Inflammatory macrophage treated with lipopolysaccharide for 4 hours (primary cell): ENCODE measurements at regions not wholly inside any gene's neighbourhood (a gene's known extent, or its start where the extent isn't known, plus 50 kb on each side); places are given as distances from the start of the nearest gene placed in this dataset.
"Not testable (repeated sequence)": the region's sequence is repeated elsewhere in the genome, so short reads cannot be mapped to it uniquely, and the experiment has no call there.

ENCODE experiments used
- DNase-seq: peaks from one replicate; pipeline ENCODE4 v3.0.0-alpha.2; 2020

DNA sequence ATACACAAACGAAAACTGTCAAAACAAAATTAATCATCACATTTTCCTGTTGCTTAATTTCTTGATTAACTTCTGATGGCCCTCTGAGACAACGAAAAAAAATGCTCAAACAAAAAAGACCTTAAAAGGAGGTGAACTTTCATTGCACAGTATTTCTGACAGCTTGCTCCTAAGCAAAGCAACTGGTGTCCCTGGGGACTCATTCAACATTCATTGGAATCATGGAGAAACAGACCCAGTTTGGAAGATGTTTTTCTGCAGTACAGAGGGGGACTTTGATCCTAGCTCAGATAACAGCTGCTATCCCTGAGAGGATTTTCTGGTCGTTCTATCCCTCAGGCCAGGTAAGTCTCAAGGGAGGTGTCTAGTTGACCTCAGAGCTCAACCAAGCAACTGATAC is 378.7 kb upstream of the ATP11B start:
- no peak for DNase-seq

DNA sequence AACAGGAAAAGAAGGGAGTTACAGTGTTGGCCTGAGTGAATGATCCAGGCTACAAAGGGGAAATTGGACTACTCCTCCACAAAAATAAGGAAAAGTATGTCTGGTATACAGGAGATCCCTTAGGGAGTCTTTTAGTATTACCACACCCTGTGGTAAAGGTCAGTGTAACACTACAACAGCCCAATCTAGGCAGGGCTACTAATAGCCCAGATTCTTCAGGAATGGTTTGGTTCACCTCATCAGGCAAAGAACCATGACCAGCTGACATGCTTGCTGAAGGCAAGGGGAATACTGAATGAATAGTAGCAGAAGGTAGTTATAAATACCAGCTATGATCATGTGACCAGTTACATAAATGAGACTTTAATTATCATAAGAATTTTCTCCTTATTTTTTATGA is 372.6 kb upstream of the ATP11B start:
- DNase-seq, result no peak

DNA sequence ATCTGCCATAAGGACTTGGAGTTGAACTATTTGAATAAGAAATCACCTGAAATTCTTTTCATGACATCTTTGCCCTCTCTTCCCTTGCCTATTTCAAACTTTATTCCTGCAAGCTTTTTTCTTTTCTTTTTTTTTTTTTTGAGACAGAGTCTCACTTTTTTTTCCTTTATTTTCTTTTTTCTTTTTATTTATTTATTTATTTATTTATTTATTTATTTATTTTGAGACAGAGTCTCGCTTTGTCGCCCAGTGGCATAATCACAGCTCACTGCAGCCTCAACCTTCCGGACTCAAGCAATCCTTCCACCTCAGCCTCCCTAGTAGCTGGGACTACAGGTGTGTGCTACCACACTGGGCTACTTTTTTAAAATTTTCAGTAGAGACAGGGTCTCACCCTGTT is 369.3 kb upstream of the ATP11B start:
- DNase-seq, result no peak

- DNase-seq, result not testable (repeated sequence)
These were observed 367.2 kb upstream of the ATP11B start for GRCh38 chr3:182425926-182426718.

DNA sequence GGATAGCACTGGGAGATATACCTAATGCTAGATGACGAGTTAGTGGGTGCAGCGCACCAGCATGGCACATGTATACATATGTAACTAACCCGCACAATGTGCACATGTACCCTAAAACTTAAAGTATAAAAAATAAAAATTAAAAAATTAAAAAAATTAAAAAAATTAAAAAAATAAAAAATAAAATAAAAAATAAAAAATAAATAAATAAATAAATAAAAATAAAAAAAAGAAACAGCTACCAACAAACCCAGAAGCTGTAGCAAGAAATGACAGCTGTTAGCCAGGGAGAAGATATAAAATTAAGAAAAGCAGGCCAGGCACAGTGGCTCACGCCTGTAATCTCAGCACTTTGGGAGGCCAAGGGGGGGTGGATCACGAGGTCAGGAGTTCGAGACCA is 361.3 kb upstream of the ATP11B start:
- not testable (repeated sequence) for DNase-seq

GRCh38 chr3:182435860-182436259 is 357.4 kb upstream of the ATP11B start:
- no peak for DNase-seq

- no peak for DNase-seq
These were observed 356.8 kb upstream of the ATP11B start for GRCh38 chr3:182436547-182436946.

DNA sequence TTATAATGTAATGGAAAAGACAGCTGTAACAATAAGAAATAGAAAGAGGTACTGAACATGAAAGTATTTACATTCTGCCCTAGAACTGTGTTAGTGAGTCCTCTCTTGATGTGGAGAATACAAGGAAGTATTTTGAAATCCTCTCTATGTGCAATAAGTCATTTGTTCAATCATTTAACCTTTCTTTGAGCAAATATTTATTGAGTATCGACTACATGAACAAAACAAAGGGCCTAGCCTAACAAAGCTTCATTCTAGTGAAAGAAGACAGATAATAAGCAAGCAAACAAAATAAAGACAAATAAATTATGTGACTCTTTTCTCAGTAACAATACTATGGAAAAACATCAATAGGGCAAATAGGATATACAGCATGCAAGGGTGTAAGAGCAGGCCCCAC is 354.9 kb upstream of the ATP11B start:
- DNase-seq, result no peak

- no peak for DNase-seq
These were observed 353.2 kb upstream of the ATP11B start for GRCh38 chr3:182440101-182440500.

DNA sequence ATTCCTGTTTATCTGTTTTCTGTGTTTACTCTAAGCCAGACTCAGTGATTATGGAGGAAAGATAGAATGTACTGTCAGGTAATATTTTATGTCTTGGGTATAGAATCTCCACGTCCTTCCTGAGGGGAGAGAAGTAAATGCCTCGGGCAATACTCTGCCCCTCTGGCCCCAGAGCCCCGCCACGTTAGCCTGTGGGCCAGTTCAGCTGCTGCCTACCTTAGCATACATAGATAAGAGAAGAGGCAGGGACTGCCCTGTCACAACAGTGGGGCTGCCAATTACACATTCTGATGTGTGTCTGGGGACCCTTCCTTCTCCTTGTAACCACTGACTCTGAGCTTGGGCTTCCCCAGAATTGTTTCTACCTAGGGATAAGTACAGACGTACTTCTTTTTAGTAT is 347.7 kb upstream of the ATP11B start:
- DNase-seq, result no peak

DNA sequence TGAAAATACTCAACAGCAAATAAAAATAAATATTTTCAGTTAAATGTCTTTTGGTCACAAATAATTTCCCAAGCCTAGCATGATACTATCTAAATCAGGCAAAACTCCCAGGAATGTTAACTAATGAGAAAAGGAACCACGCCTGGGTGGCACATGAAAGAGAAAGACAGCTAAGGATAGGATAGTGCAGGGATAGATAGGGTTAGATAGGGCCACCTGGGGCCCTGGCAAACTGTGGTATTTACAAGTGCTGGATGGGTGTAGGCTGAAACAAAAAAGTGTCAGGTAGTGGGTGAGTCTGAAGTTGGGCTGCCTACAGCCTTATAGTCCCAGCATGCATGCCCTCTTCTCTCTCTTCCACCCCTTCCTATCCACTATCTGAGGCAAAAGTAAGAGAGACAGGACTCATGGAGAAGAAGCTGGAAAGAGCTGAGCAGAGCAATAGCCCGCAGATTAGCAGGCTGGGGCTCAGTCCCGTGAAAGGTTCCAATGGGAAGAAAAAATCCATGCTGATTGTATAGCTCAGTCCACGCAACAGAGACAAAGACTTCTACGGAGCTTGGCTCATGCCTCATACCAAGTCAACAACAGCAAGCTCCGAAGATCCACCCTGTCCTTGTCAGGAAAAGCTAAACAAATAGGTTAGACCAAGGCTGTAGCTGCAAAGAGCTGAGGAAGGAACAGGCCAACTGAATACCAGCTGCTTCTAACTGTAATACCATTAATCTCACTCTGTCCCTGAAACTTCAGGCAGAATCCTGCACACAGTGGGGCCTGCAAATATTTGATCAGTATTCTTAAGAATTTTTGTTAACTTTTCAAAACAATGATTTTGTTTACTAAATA is 342.1 kb upstream of the ATP11B start:
- no peak for DNase-seq

DNA sequence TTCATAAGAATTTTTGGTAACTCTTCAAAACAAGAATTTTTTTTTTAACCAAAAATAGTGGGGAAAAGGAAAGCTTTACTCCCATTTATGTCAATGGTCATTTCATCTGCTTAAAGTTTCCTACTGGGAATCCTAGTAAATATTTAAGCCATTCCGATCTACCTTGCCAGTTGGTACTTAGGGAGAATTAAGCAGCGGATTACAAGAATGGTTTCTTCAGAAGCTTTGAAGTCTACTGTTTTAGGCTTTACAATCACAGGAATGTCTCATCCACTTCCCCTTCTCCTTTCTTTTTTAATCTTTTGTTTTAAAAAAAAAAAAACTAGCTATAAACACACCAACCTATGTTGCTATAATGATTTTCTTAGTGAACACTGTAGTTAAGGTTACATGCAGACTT is 341.4 kb upstream of the ATP11B start:
- no peak for DNase-seq

DNA sequence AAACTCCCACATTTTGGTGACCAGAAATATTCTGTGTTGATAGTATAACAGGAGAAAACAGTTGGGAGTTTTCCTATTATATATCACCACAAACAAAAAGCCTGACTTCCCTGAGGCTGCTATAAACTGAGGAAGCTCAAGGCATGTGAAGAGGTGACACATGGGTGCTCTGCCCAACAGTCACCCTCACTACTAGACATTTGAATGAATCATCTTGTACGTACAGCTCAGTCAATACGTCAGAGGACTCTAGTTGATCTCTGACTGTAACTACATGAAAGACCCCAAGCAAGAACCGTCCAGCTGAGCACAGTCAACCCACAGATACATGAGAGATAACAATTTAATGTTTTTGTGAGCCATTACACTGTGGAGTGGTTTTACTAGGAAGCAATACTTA is 338.3 kb upstream of the ATP11B start:
- DNase-seq, result no peak

DNA sequence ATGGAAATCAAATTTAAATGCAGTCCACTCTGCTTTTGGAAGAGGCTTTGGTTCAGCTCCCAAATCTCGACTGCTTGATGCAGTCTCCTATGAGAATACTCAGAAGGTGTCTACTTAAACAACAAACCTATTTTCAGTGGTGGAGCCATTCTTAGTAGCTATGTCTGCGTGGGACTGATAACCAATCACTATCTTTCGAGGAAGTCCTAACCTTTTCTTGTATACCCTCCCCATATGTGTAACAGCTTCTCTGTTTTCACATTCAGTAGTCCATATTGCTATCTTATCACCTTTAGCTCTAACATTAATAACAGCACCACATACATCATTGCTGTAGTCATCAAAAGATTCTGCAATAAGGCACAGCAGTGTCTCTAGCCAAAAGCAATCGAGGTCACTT is 333.0 kb upstream of the ATP11B start:
- DNase-seq, result no peak

DNA sequence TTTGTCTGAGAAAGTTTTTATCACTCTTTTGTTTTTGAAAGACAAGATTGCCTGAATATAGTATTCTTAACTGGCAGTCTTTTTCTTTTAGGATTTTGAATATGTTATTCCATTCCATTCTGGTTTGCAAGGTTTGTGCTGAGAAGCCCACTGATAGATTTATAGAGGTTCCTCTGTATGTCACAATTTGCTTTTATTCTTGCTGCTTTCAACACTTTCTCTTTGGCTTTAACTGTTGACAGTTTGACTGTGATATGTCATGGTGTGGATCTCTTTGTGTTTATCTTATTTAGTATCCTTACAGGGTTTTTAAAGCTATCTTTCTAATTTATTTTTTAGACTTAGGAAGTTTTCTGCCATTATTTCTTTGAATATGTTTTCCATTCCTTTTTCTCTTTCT is 331.2 kb upstream of the ATP11B start:
- no peak for DNase-seq

DNA sequence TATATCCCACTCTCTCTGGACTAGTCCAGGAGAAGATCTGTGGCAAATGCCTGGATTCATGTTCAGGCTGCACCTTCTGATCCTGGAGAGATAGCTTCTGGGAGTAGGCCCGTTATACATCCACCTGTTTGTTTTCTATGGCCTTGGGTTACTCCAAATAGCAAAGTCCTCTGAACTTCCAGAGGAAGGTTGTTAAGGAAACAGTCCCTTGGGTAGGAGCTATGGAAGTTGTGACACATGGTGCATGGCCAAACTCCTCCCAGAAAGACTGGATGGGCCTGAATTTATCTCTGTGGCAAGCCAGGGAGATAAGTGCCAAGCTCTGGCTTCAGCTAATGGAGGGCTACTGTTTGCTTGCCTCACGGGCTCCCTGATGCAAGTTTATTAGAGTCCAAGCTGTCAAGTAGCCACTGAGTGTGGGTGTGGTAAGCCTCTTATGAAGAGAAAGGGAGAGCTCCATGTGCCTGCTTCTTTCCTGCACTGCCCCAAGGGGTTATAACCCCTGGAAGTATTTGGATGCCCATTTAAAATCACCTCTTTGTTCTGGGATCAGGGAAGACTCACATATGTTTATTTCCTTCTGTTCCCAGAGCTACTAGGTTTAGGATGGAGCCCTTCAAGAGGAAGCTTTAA is 328.7 kb upstream of the ATP11B start:
- DNase-seq, result no peak

- DNase-seq, result no peak
These were observed 327.8 kb upstream of the ATP11B start for GRCh38 chr3:182465301-182466185.

DNA sequence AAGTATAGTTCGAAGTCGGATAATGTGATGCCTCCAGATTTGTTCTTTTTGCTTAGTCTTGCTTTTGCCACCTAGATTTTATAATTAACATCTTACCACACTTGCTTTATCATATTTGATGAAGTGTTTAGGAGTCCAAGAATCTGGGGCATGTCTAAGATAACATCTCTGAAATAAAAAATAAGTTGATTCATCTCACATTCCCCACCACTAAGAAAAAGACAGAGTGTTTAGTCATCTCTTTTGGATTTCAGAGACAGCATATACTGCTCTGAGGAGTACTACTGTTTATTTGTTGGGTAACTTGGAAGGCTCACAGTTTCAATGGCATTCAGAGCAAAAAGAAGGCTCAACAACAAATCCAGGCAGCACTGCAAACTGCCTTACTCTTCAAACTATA is 324.2 kb upstream of the ATP11B start:
- DNase-seq, result no peak

GRCh38 chr3:182470187-182470586 is 323.1 kb upstream of the ATP11B start:
- DNase-seq, result no peak

GRCh38 chr3:182473191-182473710 is 320.1 kb upstream of the ATP11B start:
- DNase-seq, result no peak

DNA sequence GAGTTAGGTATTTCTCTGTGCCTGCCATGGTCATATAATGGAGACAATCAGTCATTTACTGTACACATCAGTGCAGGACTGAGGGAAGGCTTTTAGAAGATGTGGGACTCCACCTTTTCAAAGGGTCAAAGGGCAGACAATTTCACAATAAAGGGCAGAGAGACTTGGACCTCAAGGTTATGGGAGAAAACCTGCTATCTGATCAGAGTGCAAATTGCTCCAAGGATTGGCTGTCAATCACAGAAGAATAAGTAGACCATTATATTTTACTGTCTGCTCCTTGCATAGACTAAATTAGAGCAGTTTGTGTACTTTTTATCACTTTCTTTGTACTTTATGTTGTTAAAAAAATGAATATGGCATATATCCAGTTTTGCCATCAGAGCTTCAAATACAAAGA is 314.9 kb upstream of the ATP11B start:
- DNase-seq, result no peak
